D341Med (cell line): ENCODE measurements at regions not wholly inside any gene's neighbourhood (a gene's known extent, or its start where the extent isn't known, plus 50 kb on each side); places are given as distances from the start of the nearest gene placed in this dataset.
A peak's percentile ranks its signal among the peaks of the same experiment; 100 is the strongest.
"Not testable (repeated sequence)": the region's sequence is repeated elsewhere in the genome, so short reads cannot be mapped to it uniquely, and the experiment has no call there.

Source experiments
- DNase-seq: peaks from one replicate; pipeline ENCODE4 v3.0.0; 2012; ENCODE audit warnings: low spot score

DNA sequence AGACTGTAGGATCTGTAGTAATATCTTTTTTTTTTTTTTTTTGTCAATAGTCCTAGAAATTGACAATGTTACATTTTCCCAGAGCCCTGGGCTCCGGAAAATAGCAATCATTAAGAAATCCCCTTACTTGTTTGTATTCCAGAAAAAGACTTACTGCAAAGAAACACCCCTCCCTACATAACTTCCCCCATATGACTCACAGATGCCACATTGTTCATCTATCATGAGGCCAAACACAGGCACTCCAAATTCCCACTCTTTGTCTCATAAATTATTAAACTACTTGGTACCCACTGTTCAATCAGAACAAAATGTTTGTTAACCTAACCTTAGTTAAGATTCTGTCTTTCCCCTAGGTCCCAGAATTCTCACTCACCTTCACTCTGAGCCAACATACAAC lies 53.5 kb downstream of the TEX51 start:
- DNase-seq, result no peak

DNA sequence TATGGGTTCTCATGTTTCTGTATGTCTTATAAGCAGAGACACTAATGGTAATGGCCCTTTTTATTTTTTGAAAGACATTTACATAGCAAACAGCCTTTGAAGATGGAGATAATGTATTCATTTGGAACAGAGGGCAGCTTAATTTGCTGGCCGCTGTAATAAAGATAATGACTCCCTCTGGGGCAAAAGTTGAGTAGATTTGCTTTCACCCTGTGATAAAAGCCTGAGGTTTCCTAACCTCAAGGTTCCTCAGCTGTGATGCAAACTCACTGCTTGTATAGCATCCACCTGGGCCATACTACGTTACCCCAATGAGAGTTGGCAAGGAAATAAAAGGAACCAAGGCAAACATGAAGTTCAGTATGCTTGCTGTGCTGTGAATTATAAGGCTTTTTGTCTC lies 54.8 kb downstream of the TEX51 start:
- DNase-seq, result no peak

DNA sequence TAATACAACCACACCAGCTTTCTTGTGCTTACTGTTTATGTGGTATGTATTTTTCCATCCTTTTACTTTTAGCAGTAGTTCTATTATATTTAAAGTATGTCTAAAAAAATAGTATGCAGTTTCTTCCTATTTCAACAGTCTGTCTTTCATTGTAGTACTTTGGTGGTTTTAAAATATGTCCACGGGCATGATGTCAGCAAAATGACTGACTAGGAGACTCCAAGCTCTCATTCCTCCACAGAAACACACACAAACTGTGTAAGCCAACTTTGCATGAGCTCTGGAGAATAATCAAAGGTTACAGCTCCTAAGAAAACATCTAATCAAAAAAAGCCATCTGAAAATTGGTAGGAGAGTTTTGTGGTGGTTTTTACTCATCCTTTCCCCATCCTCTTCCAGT lies 56.1 kb downstream of the TEX51 start:
- no peak for DNase-seq

DNA sequence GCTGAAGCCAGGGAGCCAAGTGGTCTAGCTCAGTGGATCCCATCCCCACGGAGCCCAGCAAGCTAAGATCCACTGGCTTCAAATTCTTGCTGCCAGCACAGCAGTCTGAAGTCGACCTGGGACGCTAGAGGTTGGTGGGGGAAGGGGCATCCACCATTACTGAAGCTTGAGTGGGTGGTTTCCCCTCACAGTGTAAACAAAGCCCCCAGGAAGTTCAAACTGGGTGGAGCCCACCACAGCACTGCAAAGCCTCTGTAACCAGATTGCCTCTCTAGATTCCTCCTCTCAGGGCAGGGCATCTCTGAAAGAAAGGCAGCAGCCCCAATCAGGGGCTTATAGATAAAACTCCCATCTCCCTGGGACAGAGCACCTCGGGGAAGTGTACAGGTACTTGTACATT lies 58.1 kb downstream of the TEX51 start:
- DNase-seq, result not testable (repeated sequence)

DNA sequence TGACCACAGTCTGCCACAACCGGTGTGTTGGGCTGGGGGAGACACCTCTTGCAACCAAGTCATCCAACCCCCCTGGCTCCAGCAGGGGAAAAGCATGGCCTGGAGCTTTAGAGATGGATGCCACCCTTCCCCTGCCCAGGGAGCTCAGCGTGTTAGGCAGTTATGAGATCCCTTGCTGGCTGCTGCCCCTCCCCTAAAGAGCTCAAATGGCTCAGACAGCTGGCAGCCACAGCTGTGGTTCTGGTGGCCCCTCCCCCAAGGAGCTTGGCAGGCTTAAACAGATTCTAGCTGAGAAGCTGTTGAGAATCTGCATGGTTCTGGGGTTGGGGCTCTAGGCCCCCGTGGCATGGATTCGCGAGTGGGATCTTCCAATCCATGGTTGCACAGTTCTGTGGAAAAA lies 64.7 kb downstream of the TEX51 start:
- no peak for DNase-seq

DNA sequence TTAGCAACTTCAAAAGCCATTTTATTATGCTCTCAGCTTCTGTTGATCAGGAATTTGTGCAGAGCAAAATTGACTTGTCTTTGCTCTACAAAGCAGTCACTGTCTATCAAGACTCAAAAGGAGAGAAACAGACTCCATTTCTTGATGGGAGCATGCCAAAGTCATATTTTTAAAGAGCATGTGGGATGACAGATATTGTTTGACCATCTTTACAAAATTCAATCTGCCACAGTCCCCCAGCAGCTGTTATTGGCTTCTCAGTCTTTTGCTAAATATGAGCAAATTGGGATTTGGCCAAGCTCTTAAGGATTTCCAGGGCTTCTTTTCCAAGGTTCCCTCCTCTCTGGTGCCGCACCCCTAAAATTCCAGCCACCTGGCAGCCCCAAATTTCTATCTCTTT lies 67.9 kb downstream of the TEX51 start:
- no peak for DNase-seq

DNA sequence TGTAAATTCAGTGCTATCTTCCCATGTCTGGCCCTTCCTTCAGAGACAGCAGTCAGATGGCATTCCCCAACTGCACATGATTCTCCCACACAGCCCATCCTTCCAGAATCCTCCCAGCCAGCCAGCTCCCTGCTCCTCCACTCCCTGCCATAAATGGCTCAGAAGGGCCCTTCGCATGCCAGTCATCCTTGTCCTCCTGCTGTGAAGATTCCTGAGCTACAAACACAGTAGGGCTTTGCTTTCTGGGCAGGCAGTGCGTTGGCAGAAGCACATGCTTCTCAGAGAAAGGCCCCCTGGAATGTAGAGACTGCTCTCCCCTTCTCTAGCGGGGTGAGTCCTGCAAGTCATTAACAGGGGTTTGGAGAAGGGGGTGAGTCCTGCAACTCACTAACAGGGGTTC lies 71.9 kb downstream of the TEX51 start:
- DNase-seq, result no peak

DNA sequence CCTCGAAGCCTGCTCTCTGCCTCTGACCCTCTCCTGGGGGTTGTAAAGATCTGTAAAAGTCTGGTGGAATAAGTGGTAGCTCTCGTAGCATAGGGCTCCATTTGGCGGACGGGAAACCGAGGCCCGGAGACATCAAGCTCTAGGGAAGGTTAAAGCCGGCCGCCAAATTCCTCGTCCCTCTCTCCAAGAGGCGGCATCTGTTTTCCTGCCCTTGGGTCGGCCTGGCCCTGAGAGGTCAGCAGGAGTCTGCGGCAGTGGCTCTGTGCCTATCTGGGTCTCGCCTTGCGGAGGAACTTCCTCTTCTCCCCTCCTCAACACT lies 72.4 kb downstream of the TEX51 start:
- DNase-seq, result no peak

DNA sequence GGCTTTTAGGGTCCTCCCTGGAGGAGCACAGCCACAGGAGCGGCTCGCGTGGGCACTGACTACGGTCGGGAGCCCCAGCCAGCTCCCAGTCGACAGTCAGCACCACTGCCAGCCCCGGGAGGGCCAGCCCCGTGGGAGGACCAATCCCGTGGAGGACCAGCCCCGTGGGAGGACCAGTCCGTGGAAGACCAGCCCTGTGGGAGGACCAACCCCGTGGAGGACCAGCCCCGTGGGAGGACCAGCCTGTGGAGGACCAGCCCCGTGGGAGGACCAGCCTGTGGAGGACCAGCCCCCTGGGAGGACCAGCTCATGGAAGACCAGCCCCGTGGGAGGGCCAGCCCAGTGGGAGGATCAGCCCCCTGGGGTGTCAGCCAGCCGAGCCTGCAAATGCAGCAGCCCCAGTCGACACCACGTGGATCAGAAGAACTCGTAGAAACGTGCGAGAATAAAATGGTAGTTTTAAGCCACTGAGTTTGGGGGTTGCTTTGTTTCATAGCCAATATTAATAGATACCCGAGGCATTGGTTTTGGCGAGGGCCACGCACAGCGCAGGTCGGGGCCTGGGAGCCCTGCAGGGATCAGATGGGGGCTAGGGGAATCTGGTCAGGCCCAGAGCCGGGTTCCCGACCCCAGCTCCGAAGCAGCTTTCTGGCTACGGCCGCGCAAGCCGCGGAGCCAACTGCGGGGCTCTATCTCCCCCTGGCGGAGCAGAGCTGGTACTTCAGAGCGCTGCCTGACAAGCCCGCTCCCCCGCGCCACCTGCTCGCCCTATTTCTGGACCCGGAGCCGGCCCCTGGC lies 73.0 kb downstream of the TEX51 start:
- peak; percentile 90 for DNase-seq

DNA sequence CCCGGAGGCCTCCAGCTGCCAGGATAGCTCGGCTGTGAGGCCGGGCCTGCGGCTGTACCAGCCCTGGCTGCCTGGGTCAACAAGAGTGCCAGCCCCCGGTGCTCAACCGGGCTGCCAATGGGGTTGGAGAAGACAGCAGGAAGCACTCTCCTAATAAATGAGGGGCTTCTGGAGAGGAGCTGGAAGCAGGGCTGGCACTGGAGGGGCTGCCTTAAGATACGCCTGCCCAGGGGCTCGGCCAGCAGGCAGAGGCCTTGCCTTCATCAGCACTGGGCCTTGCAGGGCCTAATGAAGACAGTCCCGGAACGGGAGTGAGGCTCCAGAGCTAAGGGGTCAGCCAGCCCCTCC lies 73.6 kb downstream of the TEX51 start:
- no peak for DNase-seq

DNA sequence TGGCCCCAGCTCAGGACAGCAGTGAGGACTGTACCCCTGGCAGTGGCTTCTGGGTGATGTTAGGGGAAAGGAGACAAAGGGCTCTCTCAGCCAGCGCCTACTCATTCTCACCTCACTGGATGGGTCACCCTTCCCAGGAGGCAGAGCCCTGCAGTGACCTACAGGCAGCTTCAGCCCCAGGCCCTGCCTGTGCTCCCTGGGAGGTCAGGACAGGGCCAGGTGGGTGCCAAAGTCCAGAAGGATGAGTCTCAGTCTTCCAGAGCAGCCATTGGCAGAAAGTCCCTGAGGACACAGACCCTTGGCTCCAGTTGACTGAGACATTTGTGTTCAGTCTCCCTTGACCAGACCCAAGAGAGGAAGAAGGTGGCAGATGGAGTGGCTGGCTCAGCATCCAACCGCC lies 75.1 kb downstream of the TEX51 start:
- DNase-seq, result no peak

DNA sequence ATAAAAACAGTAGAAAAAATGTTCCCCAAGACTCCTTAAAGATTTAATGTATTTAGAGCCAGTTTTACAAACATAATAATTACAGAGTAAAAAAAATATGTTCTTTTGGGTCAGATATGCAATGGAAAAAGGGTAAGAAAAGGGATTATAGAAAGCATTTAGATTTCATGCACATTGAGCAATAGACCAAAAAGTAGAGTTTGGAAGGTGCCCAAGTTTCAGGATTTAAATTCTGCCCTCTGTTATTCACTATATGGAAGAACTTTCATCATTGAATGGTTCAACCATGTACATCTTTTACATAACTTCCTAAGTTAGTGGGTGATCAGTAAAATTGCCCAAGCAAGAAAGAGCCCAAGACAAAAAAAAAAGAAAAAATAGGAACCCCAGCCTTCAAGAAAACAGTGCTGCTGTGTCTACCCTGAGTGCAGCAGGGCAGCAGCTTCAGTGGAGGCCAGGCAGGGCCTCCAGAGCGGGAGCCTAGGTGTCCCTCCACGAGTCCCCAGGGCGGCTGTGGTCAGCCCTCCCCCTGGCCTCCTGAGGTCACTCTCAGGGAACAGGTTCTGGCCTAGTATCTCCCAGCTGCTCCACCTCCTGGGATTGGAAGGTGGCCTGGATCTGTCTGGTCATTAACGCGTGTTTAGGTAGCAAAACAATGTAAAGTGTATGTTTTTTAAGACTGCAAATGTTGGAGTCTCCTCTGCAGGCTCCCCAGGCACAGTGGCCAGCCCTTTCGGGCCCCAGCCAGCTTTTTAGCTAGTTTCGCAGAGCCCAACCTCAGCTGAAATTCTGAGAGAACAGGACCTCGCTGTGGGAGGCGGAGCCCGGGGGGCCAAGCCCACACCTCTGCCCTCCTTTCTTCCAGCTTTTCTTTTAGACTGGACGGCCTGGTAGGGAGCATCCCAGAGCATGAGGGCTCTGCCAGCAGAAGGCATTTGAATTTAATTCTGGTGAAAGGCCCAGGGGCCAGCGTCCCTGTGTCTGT lies 77.3 kb downstream of the TEX51 start:
- no peak for DNase-seq

DNA sequence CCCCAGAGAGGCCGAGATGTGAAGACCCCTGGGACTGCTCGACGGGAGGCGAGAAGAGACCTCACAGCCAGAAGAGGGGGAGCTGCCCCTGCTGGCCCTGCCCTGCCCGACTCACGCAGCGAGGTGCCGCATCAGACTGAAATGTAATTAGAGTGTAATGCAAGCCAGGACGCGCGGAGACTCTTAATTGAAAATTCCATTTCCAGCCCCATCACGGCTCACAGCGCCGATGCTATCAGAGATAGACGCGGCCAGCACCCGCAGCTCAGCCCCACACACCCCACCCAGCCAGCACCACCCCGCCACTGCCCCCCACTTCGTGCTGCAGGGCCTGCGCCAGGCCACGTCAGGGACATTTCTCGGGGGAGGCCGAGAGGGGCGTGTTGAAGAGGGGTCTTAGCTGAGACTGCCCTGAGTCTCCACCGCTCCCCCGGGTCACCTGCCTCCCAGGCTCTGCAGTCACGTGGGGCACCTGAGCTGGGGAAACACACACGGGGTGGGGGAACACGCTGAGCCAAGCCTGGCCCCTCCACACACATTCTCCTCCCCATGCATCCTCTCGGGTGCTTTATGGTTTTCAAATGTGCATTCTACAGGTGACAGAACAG lies 78.1 kb downstream of the TEX51 start:
- no peak for DNase-seq

DNA sequence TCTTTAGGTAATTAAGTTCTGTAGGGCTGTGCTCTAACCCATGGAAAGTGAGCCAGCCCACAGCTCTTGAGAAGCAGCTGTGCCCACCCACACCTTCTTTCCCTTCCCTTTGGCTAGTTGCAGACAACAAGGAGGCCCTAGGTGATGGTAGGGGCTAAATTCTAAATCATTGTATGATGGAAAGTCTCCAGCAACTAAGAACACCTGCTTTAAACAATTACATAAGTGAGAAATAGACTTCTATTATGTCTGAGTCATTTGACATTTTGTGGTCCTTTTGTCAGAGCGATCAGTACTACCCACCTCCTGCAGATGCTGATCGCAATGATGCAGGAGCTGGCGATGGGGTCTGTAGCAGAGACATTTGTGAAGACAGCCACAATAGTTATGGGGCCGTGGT lies 79.6 kb downstream of the TEX51 start:
- DNase-seq, result no peak

DNA sequence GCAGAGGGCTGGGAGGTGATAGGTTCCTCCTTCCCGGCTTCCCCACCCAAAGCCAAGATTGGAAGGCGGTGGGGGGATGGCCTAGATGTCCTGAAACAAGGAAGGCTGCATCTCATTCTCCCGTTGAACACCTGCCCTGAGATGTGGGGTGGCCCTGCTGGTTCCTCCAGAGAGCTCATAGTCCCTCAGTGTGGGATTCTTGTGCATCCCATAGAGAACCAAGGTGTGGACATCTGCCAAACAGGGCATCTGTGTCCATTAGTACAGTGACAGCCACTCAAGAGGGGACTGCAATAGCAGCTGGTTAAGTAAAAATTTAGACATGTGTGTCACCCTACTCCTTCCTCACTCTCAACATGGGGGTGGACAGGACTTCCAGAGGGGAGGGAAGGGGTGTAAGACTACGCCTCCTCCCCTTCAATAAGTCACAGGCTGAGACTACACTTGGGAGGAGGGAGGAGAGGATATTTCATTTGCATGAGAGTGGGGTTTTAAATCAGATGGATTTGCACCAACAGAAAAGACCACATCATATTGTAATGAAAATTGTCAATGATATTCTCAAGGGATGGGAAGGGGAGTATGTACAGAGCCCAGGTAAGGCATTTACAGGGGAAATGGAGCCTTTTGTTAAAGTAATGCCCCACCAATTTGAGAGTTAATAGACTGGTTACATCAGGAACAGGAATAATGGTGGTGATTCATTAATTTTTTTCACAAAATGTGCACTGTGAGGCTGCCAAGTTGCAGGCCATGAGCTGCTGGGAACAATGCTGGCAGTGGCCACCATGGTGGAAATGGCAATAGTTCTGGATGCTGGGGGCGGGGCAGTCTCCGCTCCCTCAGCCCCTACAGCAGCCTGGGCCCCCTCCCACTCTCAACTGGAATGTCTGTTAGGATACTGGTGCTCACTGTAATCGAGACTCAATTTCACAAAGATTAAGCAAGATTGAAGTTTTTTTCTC lies 80.6 kb downstream of the TEX51 start:
- no peak for DNase-seq

DNA sequence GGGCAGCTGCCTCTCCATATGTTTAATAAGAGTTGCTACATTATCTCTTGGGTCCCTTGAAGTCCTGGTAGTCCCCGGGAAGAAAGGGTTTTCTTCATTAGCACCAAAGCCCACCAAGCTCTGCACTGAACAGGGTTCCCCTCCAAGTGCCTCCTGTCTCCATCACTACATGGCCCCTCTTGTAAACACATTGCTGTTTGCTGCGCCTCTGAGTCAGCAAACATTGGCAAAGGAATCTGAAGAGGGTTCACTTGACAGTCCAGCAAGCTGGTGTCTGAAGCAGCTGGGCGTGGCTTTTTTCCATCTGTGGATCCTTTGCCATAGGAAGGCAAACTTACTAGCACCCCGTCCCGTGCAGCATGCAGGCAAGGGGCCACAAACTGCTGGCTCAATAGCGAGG lies 82.8 kb downstream of the TEX51 start:
- no peak for DNase-seq

DNA sequence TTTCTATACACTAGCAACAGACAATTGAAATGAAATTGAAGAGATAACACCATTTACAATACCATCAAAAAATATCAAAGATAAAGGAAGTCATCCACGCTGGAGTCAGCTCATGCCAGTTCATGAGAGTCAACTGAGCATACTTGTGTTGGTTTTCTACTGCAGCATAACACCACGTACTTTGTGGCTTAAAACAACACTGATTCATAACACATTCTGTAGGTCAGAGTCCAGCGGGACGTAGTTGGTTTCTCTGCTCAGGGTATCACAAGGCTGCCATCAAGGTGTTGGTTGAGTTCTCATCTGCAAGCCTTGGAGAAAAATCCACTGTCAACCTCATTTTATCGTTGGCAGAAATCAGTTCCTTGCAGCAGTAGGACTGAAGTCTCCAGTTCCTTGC lies 84.2 kb downstream of the TEX51 start:
- no peak for DNase-seq

DNA sequence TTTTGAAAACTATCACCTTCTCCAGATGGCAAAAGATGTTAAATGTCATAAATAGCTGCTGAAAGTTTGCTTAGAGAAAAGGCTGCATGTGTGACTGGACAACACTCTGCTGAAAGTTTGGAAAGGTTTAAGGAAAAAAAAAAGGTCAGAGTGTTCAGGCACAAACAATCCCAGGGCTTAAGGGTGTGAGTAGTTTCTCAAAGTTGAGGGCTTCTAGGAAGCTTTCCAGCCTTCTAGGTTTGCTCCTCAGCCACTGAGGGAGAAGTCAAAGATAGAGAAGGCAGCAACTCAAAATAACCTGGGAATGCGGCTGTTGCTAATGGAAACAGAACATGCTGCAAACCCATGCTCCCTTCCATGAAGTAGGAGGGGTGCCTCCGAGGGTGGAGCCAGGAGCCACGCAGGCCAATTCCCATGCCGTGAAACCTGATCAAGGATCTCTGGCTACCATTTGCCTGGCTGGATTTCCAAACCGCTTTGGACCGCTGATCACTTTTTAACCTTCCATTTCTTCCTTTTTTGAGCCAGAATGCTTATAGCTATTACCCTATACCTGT lies 88.0 kb downstream of the TEX51 start:
- no peak for DNase-seq

DNA sequence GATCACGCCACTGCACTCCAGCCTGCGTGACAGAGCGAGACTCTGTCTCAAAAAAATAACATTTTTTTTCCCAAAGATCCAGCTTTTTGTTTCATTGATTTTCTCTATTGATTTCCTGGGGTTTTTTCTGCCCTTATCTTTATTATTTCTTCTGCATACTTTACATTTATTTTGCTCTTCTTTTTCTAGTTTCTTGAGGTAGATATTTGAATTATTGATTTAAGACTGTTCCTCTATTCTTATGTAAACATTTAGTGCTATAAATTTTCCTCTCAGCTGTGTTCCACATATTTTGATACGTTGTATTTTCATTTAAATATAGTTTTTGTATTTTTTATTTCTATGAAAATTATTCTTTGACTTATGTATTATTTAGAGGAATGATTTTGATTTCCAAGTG lies 89.8 kb downstream of the TEX51 start:
- no peak for DNase-seq

DNA sequence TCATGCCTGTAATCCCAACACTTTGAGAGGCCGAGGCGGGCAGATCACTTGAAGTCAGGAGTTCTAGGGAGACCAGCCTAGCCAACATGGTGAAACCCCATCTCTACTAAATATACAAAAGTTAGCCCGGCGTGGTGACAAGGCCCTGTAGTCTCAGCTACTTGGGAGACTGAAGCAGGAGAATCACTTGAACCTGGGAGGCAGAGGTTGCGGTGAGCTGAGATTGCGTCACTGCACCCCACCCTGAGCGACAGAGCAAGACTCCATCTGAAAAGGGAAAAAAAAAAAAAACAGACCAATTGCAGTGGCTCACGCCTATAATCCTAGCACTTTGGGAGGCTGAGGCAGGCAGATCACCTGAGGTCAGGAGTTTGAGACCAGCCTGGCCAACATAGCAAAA lies 90.4 kb downstream of the TEX51 start:
- not testable (repeated sequence) for DNase-seq

DNA sequence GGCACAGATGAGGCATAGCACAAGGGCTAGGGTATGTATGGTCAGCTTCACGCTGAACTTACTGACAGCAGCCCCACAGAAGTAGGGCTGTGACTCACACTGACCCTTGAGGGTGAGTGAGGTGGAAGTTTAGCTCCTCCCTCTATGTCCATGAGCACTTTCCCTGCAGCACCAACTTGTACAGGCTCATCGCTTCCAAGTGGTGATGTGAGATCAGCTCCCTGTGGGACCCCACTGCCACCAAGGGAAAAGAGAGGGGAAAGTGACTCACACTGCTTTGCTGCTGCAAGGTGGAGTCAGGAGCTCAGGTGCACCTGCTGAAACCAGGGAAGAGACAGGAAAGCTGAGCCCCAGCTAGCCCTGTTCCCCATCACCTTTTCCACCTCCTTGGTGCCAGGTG lies 91.5 kb downstream of the TEX51 start:
- DNase-seq, result no peak
